Gastroesophageal sphincter (tissue), 4 donors: ENCODE measurements at regions not wholly inside any gene's neighbourhood (a gene's known extent, or its start where the extent isn't known, plus 50 kb on each side); places are given as distances from the start of the nearest gene placed in this dataset.

Experiments used
- ATAC-seq: fragments of 150-250 bp; one replicate; pipeline ENCODE4 v1.9.1; 2016; ENCODE audit warnings: mild to moderate bottlenecking, moderate library complexity
- H3K27ac ChIP-seq, 4 donors: fragments of 200-600 bp; sonication (generic) in 3 of 4; 1 replicate in 3 of 4; 2 replicates in 1 of 4; pipeline ENCODE4 v1.5.1; 2016 to 2019
- H3K27me3 ChIP-seq: fragments of 200-600 bp; sonication (generic); one replicate; pipeline ENCODE4 v1.5.1; 2019
- H3K36me3 ChIP-seq, 2 donors: fragments of 200-600 bp; sonication (generic); one replicate each; pipeline ENCODE4 v1.5.1; 2019; ENCODE audit warnings: control low read depth in 1 of 2
- H3K4me1 ChIP-seq, 3 donors: fragments of 200-600 bp; sonication (generic); 1 replicate in 2 of 3; 2 replicates in 1 of 3; pipeline ENCODE4 v1.5.1; 2016 to 2019; ENCODE audit warnings: control low read depth in 2 of 3
- H3K4me3 ChIP-seq, 2 donors: fragments of 200-600 bp; sonication (generic); one replicate each; pipeline ENCODE4 v1.5.1; 2019; ENCODE audit warnings: mild to moderate bottlenecking in 1 of 2, moderate library complexity in 1 of 2
- H3K9me3 ChIP-seq, 3 donors: fragments of 200-600 bp; sonication (generic); one replicate each; pipeline ENCODE4 v1.5.1; 2017 to 2019; ENCODE audit warnings: control low read depth in 2 of 3
- EP300 ChIP-seq: sonication (generic); formaldehyde crosslinking; IDR thresholded peaks from one replicate; pipeline ENCODE4 v1.6.1; 2017; ENCODE audit warnings: antibody characterized with exemption, mild to moderate bottlenecking
- POLR2A ChIP-seq, 2 donors: fragments of 450-650 bp; IDR thresholded peaks; one replicate each; pipeline ENCODE4 v1.6.1; 2017; ENCODE audit warnings: antibody characterized with exemption in 2 of 2, mild to moderate bottlenecking in 2 of 2, moderate library complexity in 1 of 2
- POLR2AphosphoS5 ChIP-seq: sonication (generic); formaldehyde crosslinking; IDR thresholded peaks from one replicate; pipeline ENCODE4 v1.6.1; 2017; ENCODE audit warnings: antibody characterized with exemption
- WGBS, 2 donors: methylation state at CpG; one replicate each; pipeline ENCODE4 v1.1.5; 2018; ENCODE audit warnings: low coverage in 1 of 2; 5-methylcytosine and 5-hydroxymethylcytosine counted together
- TF ChIP-seq, protein P1 (sequence below), 4 experiments: fragments of 200-600 bp in 2 of 4; fragments of 450-650 bp in 2 of 4; sonication (generic) in 1 of 4; IDR thresholded peaks; one replicate each; pipeline ENCODE4 v1.5.1; 2017 to 2019; ENCODE audit warnings: antibody characterized with exemption in 4 of 4, mild to moderate bottlenecking in 2 of 4, moderate library complexity in 2 of 4

DNA sequence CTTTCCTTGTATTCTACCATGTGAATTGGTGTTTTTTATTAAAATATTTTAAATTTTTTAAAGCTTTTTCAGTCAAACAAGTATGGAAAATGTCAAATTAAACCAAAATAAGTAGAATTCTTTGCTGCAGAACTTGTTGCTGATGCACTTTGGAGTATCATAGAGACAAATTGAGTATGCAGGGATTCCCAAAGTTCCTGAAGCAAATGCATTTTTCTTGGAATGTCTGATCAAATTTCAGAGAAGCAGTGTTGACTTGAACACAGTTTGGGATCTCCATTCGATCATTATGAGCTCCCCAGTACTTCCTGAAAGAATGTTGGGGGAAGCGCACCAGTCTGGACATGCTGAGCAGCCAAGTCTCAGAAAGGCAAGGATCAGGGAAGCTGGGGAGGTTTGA is 517.8 kb upstream of the CFAP20DC start:
- TF ChIP-seq, protein P1, sequence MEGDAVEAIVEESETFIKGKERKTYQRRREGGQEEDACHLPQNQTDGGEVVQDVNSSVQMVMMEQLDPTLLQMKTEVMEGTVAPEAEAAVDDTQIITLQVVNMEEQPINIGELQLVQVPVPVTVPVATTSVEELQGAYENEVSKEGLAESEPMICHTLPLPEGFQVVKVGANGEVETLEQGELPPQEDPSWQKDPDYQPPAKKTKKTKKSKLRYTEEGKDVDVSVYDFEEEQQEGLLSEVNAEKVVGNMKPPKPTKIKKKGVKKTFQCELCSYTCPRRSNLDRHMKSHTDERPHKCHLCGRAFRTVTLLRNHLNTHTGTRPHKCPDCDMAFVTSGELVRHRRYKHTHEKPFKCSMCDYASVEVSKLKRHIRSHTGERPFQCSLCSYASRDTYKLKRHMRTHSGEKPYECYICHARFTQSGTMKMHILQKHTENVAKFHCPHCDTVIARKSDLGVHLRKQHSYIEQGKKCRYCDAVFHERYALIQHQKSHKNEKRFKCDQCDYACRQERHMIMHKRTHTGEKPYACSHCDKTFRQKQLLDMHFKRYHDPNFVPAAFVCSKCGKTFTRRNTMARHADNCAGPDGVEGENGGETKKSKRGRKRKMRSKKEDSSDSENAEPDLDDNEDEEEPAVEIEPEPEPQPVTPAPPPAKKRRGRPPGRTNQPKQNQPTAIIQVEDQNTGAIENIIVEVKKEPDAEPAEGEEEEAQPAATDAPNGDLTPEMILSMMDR (IDR thresholded peaks at IDR 0.05), result no peak
- TF ChIP-seq POLR2A (IDR thresholded peaks at IDR 0.05) (no peak), POLR2AphosphoS5 (no peak), EP300 (no peak)
- no peak overlapping the region for H3K27ac ChIP-seq
- WGBS, 2 donors, result 75 to 94% methylated on average over 2 of the region's 2 CpGs

DNA sequence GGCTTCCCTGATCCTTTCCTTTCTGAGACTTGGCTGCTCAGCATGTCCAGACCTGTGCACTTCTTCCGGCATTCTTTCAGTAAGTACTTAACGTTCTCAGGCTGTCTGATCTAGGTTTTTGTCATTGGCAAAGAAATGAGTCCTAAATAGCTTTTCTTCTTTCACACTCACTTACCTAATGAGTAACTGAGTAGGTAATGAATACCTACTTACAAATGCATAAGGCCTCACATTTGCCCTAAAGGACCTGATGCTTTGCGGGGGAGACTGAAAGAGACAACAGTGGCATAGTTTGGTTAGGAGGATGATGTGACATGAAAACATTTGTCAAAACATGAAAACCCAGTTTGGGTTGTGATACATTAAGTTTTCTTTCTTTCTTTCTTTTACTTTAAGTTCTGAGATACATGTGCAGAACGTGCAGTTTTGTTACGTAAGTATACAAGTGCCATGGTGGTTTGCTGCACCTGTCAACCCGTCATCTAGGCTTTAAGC is 516.7 kb upstream of the CFAP20DC start:
- no peaks in the 10 kb centered on the region for H3K4me1 ChIP-seq
- TF ChIP-seq POLR2A (IDR thresholded peaks at IDR 0.05) (no peak), EP300 (no peak), POLR2AphosphoS5 (no peak)
- TF ChIP-seq, protein P1 (IDR thresholded peaks at IDR 0.05), result no peak
- WGBS, 2 donors, result 92 to 94% methylated on average over 4 to 6 of the region's 6 CpGs
- no peak overlapping the region for H3K4me3 ChIP-seq
- no peak for ATAC-seq
- H3K9me3 ChIP-seq, result no peaks in the 10 kb centered on the region
- H3K27me3 ChIP-seq, result no peaks in the 10 kb centered on the region
- no peaks in the 10 kb centered on the region for H3K36me3 ChIP-seq
- no peak overlapping the region for H3K27ac ChIP-seq

More for the DNA sequence above, 517.8 kb upstream of the CFAP20DC start:
- no peak overlapping the region for H3K4me3 ChIP-seq
- H3K9me3 ChIP-seq, result no peaks in the 10 kb centered on the region
- no peak for ATAC-seq
- H3K36me3 ChIP-seq, result no peaks in the 10 kb centered on the region
- H3K4me1 ChIP-seq, result no peaks in the 10 kb centered on the region
- H3K27me3 ChIP-seq, result no peaks in the 10 kb centered on the region

DNA sequence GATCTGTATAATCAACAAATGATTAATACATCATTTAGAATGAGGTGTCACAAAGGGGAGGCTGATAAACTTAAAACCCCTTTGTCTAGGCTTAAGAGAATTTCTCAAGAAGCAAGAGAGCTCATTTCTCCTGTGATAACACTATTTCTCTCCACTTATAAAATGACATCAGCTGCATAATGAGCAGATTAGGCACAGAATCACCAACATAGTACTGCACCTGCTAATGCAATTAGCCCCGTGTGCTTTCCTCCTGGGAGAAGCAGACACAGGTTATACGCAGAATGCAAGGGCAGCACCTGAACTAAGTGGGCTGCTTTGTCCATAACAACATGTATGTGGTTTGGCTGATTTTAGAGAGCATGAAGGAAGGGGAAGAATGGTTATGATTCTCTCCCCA is 515.3 kb upstream of the CFAP20DC start:
- Histone ChIP-seq H3K4me3 (no peak overlapping the region), H3K27ac (no peak overlapping the region), H3K9me3 (no peaks in the 10 kb centered on the region), H3K27me3 (no peaks in the 10 kb centered on the region), H3K4me1 (no peaks in the 10 kb centered on the region), H3K36me3 (no peaks in the 10 kb centered on the region)
- TF ChIP-seq, protein P1 (IDR thresholded peaks at IDR 0.05), result no peak
- TF ChIP-seq POLR2A (IDR thresholded peaks at IDR 0.05), result no peak
- no peak for TF ChIP-seq EP300
- no peak for TF ChIP-seq POLR2AphosphoS5
- ATAC-seq, result no peak
- WGBS, 2 donors, result 83% methylated on average over 2 of the region's 2 CpGs; no CpG with 5 or more reads in 1 of the 2 donors

DNA sequence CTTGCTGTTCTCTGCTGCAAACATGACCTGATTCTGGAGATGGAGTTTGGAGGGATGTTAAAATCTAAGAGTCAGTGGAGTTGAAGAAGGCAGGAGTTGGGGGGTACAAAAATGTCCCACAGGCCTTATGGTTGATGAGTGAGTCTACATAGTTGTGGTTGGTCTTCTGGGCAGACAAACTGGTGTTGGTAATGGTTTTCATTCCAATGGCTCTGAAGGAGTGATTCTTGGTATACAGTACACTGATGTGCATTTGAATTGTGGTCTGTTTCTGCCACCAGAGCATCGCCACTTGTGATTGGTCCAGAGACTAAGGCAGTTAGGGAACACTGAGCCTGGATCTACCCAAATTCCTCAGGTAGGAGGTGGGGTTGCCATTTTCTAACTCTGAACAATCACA is 514.1 kb upstream of the CFAP20DC start:
- Histone ChIP-seq H3K9me3 (no peaks in the 10 kb centered on the region), H3K4me1 (no peaks in the 10 kb centered on the region), H3K27ac (no peak overlapping the region), H3K36me3 (no peaks in the 10 kb centered on the region), H3K4me3 (no peak overlapping the region), H3K27me3 (no peaks in the 10 kb centered on the region)
- ATAC-seq, result no peak
- TF ChIP-seq, protein P1 (IDR thresholded peaks at IDR 0.05), result no peak
- 88 to 100% methylated on average over 1 of the region's 1 CpG for WGBS, 2 donors

DNA sequence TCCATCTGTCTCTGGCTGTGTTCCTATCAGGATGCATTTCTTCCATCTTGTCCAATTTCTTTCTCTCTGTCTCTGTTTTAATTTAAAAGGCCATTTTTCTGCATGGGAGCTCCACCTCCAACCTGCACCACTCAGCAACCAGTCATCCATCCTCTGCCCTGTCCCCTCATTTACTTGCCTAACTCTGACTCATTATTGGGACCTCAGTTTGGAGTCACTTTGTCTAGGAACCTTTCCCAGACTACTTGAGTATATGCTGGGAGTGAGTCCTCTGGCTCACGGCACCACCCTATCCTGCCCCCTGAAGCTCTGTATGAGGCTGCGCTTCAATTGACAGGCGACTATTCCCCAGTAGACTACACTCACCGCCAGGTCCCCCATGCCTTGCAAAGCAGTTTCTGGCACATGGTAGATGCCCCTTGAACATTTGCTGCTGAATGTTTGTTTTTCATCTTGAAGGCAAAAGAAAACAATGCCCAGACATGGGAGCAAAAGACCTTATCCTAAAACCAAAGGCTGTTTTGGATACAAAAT is 513.3 kb upstream of the CFAP20DC start:
- 40 to 100% methylated on average over 1 to 2 of the region's 4 CpGs for WGBS, 2 donors
- H3K4me3 ChIP-seq, result no peak overlapping the region
- H3K4me1 ChIP-seq, result no peaks in the 10 kb centered on the region
- no peaks in the 10 kb centered on the region for H3K36me3 ChIP-seq
- no peak overlapping the region for H3K27ac ChIP-seq
- no peaks in the 10 kb centered on the region for H3K9me3 ChIP-seq
- H3K27me3 ChIP-seq, result no peaks in the 10 kb centered on the region
- TF ChIP-seq, protein P1 (IDR thresholded peaks at IDR 0.05), result no peak
- TF ChIP-seq POLR2A (IDR thresholded peaks at IDR 0.05) (no peak), EP300 (no peak), POLR2AphosphoS5 (no peak)
- no peak for ATAC-seq
